ENCODE measurements at regions not wholly inside any gene's neighbourhood (a gene's known extent, or its start where the extent isn't known, plus 50 kb on each side); places are given as distances from the start of the nearest gene placed in this dataset.

DNA sequence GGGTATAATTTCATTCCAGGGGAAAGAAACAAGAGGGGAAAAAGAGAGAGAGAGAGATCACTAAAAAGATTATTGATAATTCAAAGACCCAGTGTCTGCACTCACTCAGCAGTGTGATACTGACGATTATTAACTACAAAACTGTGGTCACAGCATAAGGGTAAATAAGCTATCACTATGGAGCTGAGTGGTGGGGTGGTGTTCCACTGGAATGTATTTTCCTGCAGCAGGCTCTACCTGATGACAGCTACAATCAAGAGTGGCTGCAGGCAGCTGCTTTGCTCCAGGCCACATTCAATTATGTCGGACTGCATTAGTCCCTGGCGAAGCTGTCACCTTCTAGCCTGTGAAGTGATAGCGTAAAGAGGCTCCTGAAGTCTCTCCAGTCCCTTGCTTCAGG, 122.2 kb upstream of the TFAP2D start:
- H3K27ac Mint-ChIP-seq (ENCODE audit: unreplicated experiment): no peak overlapping the region
- ChIA-PET CTCF (no interaction called here), POLR2A (no interaction called here)
- H3K4me3 Mint-ChIP-seq (ENCODE audit: unreplicated experiment): no peak overlapping the region
- Histone ChIP-seq H3K9me3 (no peaks in the 10 kb centered on the region), H3K27me3 (replicated peaks; ENCODE audit: control insufficient read depth, insufficient read depth, low read length) (no peaks in the 10 kb centered on the region), H3K4me3 (ENCODE audit: low read depth, low read length) (no peak overlapping the region), H3K4me1 (no peaks in the 10 kb centered on the region), H3K36me3 (ENCODE audit: control insufficient read depth, insufficient read depth, low read length) (no peaks in the 10 kb centered on the region)
- DNase-seq: no peak
- H3K4me1 Mint-ChIP-seq (ENCODE audit: low read depth, unreplicated experiment): no peaks in the 10 kb centered on the region
- TF ChIP-seq, protein P1, sequence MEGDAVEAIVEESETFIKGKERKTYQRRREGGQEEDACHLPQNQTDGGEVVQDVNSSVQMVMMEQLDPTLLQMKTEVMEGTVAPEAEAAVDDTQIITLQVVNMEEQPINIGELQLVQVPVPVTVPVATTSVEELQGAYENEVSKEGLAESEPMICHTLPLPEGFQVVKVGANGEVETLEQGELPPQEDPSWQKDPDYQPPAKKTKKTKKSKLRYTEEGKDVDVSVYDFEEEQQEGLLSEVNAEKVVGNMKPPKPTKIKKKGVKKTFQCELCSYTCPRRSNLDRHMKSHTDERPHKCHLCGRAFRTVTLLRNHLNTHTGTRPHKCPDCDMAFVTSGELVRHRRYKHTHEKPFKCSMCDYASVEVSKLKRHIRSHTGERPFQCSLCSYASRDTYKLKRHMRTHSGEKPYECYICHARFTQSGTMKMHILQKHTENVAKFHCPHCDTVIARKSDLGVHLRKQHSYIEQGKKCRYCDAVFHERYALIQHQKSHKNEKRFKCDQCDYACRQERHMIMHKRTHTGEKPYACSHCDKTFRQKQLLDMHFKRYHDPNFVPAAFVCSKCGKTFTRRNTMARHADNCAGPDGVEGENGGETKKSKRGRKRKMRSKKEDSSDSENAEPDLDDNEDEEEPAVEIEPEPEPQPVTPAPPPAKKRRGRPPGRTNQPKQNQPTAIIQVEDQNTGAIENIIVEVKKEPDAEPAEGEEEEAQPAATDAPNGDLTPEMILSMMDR (IDR thresholded peaks at IDR 0.05; ENCODE audit: insufficient read depth in 1 of 2, low read depth in 1 of 2, low read length in 1 of 2, severe bottlenecking in 1 of 2, unreplicated experiment in 1 of 2): no peak
- no TSS peak for BruUV-seq (replicated peaks)
- peaks cover 3% of the 10 kb centered on the region for H3K27me3 Mint-ChIP-seq (ENCODE audit: insufficient read depth, unreplicated experiment)
- H3K36me3 Mint-ChIP-seq (ENCODE audit: insufficient read depth, unreplicated experiment): no peaks in the 10 kb centered on the region
- intact Hi-C loops (cut with micrococcal nuclease; ENCODE audit: unreplicated experiment): no loop called here
- H3K9me3 Mint-ChIP-seq (ENCODE audit: unreplicated experiment): no peaks in the 10 kb centered on the region

- no TSS peak for BruUV-seq (replicated peaks)
- CTCF ChIA-PET: interaction anchor here (1.1 kb wide), 1 partner anchor 472 kb away, joined by 3 read pairs; no protein-coding TSS in a partner anchor
- no peaks in the 10 kb centered on the region for H3K36me3 Mint-ChIP-seq (ENCODE audit: insufficient read depth, unreplicated experiment)
- no peaks in the 10 kb centered on the region for H3K9me3 ChIP-seq
- no peaks in the 10 kb centered on the region for H3K27me3 Mint-ChIP-seq (ENCODE audit: insufficient read depth, unreplicated experiment)
- H3K36me3 ChIP-seq (ENCODE audit: control insufficient read depth, insufficient read depth, low read length): no peaks in the 10 kb centered on the region
- no peak overlapping the region for H3K27ac Mint-ChIP-seq (ENCODE audit: unreplicated experiment)
- intact Hi-C loops (cut with micrococcal nuclease; ENCODE audit: unreplicated experiment): no loop called here
- no peak overlapping the region for H3K4me3 ChIP-seq (ENCODE audit: low read depth, low read length)
- POLR2A ChIA-PET: no interaction called here
- no peak overlapping the region for H3K4me3 Mint-ChIP-seq (ENCODE audit: unreplicated experiment)
- TF ChIP-seq, protein P1 (IDR thresholded peaks at IDR 0.05; ENCODE audit: insufficient read depth in 1 of 2, low read depth in 1 of 2, low read length in 1 of 2, severe bottlenecking in 1 of 2, unreplicated experiment in 1 of 2): no peak
- DNase-seq: no peak
- no peaks in the 10 kb centered on the region for H3K9me3 Mint-ChIP-seq (ENCODE audit: unreplicated experiment)
- no peaks in the 10 kb centered on the region for H3K4me1 Mint-ChIP-seq (ENCODE audit: low read depth, unreplicated experiment)
- no peaks in the 10 kb centered on the region for H3K27me3 ChIP-seq (replicated peaks; ENCODE audit: control insufficient read depth, insufficient read depth, low read length)
- H3K4me1 ChIP-seq: no peaks in the 10 kb centered on the region
These were observed 113.0 kb upstream of the TFAP2D start for GRCh38 chr6:50600280-50600679.

GRCh38 chr6:50602292-50602691, 111.0 kb upstream of the TFAP2D start:
- DNase-seq: peak in 1 of 2 experiments; percentile 57
- Mint-ChIP-seq H3K27ac (ENCODE audit: unreplicated experiment) (no peak overlapping the region), H3K4me3 (ENCODE audit: unreplicated experiment) (no peak overlapping the region), H3K36me3 (ENCODE audit: insufficient read depth, unreplicated experiment) (no peaks in the 10 kb centered on the region), H3K27me3 (ENCODE audit: insufficient read depth, unreplicated experiment) (no peaks in the 10 kb centered on the region), H3K9me3 (ENCODE audit: unreplicated experiment) (no peaks in the 10 kb centered on the region), H3K4me1 (ENCODE audit: low read depth, unreplicated experiment) (no peaks in the 10 kb centered on the region)
- no peak overlapping the region for H3K4me3 ChIP-seq (ENCODE audit: low read depth, low read length)
- CTCF ChIA-PET: interaction anchor here (0.9 kb wide), 1 partner anchor 10 kb away, joined by 3 read pairs; no protein-coding TSS in a partner anchor
- POLR2A ChIA-PET: no interaction called here
- TF ChIP-seq, protein P1 (IDR thresholded peaks at IDR 0.05; ENCODE audit: insufficient read depth in 1 of 2, low read depth in 1 of 2, low read length in 1 of 2, severe bottlenecking in 1 of 2, unreplicated experiment in 1 of 2): peak; percentile 63 to 66
- H3K9me3 ChIP-seq: no peaks in the 10 kb centered on the region
- H3K36me3 ChIP-seq (ENCODE audit: control insufficient read depth, insufficient read depth, low read length): no peaks in the 10 kb centered on the region
- BruUV-seq (replicated peaks): no TSS peak
- no peaks in the 10 kb centered on the region for H3K27me3 ChIP-seq (replicated peaks; ENCODE audit: control insufficient read depth, insufficient read depth, low read length)
- no peaks in the 10 kb centered on the region for H3K4me1 ChIP-seq
- intact Hi-C loops (cut with micrococcal nuclease; ENCODE audit: unreplicated experiment): loop anchor here (1.0 kb wide), 3 partner anchors 249 to 474 kb away; no protein-coding TSS in a partner anchor
